Type B pancreatic cell (in vitro differentiated cells): ENCODE measurements at regions not wholly inside any gene's neighbourhood (a gene's known extent, or its start where the extent isn't known, plus 50 kb on each side); places are given as distances from the start of the nearest gene placed in this dataset.

ENCODE experiments used
- DNase-seq: peaks from one replicate; pipeline ENCODE4 v3.0.0; 2021; ENCODE audit warnings: mixed read lengths; ENCODE audit not compliant: unreplicated experiment; ENCODE audit errors: extremely low spot score
- H3K27ac Mint-ChIP-seq: 2 replicates; pipeline ENCODE4 v1.8.0; 2021; ENCODE audit warnings: mild to moderate bottlenecking, mixed read lengths
- H3K27me3 Mint-ChIP-seq: 2 replicates; pipeline ENCODE4 v1.8.0; 2021; ENCODE audit warnings: mixed read lengths
- H3K36me3 Mint-ChIP-seq: 2 replicates; pipeline ENCODE4 v1.8.0; 2021; ENCODE audit warnings: mixed read lengths
- H3K4me1 Mint-ChIP-seq: one replicate; pipeline ENCODE4 v1.8.0; 2021; ENCODE audit warnings: mixed read lengths; ENCODE audit not compliant: unreplicated experiment
- H3K4me3 Mint-ChIP-seq: 2 replicates; pipeline ENCODE4 v1.8.0; 2021; ENCODE audit warnings: mild to moderate bottlenecking, mixed read lengths
- H3K9me3 Mint-ChIP-seq: 2 replicates; pipeline ENCODE4 v1.8.0; 2021; ENCODE audit warnings: mixed read lengths
- TF ChIP-seq, protein P1 (sequence below): fragments of 200-600 bp; sonication (generic); conservative IDR thresholded peaks from 2 replicates; pipeline ENCODE4 v1.5.0; 2021; ENCODE audit warnings: antibody characterized with exemption, mild to moderate bottlenecking

DNA sequence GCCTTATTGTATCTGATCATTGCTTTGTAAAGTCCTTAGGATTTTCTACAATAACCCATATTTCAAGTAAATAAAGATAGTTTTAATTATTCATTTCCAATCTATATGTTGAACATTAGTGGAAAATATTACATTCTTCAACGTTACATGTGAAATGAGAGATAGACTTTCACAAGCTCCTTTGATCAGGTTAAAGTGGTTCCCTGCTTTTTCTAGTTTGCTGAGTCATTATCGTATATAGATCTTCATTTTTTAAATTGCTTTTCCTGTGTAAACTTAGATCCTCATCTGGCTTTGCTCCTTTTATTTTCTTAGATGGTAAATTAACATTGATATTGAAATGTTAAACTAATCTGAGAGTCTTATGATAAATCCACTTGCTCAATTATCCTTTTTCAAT is 599.0 kb downstream of the TRAM1L1 start:
- Mint-ChIP-seq H3K27ac (no peak overlapping the region), H3K9me3 (no peaks in the 10 kb centered on the region), H3K4me3 (no peak overlapping the region)

DNA sequence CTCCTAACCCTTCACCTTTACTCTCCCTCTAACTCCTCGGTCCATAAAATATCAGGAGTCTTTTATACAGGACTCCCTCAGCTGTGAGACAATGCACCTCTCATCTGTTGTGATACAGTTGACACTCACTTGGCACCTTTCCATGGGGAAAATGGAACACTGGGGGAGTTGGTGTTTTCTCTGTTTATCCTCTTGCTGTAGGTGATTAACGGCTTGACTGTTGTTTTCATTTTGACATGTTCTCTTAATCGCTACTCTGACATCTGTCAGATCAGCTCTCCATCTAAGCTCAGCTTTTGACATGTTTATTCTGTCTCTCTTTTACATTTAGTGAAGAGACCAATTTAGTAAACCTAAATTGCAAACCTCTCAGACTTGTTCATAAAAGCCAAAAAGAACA is 604.8 kb downstream of the TRAM1L1 start:
- Mint-ChIP-seq H3K36me3 (no peaks in the 10 kb centered on the region), H3K27me3 (no peaks in the 10 kb centered on the region), H3K27ac (no peak overlapping the region), H3K4me3 (no peak overlapping the region), H3K4me1 (peaks cover 5% of the 10 kb centered on the region), H3K9me3 (no peaks in the 10 kb centered on the region)
- DNase-seq, result no peak
- TF ChIP-seq, protein P1, sequence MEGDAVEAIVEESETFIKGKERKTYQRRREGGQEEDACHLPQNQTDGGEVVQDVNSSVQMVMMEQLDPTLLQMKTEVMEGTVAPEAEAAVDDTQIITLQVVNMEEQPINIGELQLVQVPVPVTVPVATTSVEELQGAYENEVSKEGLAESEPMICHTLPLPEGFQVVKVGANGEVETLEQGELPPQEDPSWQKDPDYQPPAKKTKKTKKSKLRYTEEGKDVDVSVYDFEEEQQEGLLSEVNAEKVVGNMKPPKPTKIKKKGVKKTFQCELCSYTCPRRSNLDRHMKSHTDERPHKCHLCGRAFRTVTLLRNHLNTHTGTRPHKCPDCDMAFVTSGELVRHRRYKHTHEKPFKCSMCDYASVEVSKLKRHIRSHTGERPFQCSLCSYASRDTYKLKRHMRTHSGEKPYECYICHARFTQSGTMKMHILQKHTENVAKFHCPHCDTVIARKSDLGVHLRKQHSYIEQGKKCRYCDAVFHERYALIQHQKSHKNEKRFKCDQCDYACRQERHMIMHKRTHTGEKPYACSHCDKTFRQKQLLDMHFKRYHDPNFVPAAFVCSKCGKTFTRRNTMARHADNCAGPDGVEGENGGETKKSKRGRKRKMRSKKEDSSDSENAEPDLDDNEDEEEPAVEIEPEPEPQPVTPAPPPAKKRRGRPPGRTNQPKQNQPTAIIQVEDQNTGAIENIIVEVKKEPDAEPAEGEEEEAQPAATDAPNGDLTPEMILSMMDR, result no peak

More for the DNA sequence above, 599.0 kb downstream of the TRAM1L1 start:
- H3K27me3 Mint-ChIP-seq, result no peaks in the 10 kb centered on the region
- no peaks in the 10 kb centered on the region for H3K36me3 Mint-ChIP-seq
- TF ChIP-seq, protein P1, result no peak
- no peak for DNase-seq
- H3K4me1 Mint-ChIP-seq, result no peaks in the 10 kb centered on the region

DNA sequence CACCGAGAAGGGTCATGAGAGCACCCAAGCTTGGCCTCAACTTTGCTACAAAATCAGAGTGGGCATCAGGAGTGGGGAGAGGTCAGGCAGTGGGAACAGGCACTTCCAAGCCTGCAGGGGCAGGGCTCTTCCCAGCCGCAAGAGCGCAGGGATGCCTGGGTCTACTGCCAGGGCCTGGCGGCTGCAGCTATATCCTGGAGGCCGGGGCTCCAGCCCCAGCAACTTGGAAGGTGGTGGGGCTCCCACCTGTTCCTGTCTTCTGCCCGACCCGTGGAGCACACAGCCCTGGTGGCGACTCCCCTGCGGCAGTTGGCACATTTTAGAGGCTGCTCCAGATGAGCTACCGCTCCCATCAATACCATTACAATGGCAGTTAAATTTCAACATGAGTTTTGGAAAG is 607.0 kb downstream of the TRAM1L1 start:
- TF ChIP-seq, protein P1, result no peak
- no peaks in the 10 kb centered on the region for H3K36me3 Mint-ChIP-seq
- no peak overlapping the region for H3K27ac Mint-ChIP-seq
- peaks cover 5% of the 10 kb centered on the region for H3K4me1 Mint-ChIP-seq
- H3K27me3 Mint-ChIP-seq, result no peaks in the 10 kb centered on the region
- H3K4me3 Mint-ChIP-seq, result no peak overlapping the region
- no peaks in the 10 kb centered on the region for H3K9me3 Mint-ChIP-seq
- no peak for DNase-seq

DNA sequence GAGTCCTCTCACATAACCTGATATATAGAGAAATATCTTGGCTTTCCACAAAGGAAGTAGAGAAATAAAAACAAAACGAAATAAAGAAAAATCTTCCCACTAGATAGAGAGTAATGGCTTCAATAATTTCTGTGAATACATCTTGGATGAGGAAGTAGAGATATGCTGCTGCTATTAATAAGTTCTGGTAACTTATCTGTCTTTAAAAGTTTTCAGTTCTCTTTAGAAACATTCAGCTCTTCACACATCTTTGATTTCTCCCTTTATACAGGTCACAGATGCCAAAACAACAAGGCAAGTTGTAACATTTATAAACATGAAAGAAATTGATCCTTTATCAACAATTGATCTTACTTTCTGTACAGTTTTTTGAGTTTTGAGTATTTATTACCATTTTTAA is 615.8 kb downstream of the TRAM1L1 start:
- H3K36me3 Mint-ChIP-seq, result no peaks in the 10 kb centered on the region
- no peak overlapping the region for H3K4me3 Mint-ChIP-seq
- TF ChIP-seq, protein P1, result no peak
- no peak overlapping the region for H3K27ac Mint-ChIP-seq
- DNase-seq, result no peak
- no peaks in the 10 kb centered on the region for H3K27me3 Mint-ChIP-seq
- no peaks in the 10 kb centered on the region for H3K9me3 Mint-ChIP-seq
- no peaks in the 10 kb centered on the region for H3K4me1 Mint-ChIP-seq

DNA sequence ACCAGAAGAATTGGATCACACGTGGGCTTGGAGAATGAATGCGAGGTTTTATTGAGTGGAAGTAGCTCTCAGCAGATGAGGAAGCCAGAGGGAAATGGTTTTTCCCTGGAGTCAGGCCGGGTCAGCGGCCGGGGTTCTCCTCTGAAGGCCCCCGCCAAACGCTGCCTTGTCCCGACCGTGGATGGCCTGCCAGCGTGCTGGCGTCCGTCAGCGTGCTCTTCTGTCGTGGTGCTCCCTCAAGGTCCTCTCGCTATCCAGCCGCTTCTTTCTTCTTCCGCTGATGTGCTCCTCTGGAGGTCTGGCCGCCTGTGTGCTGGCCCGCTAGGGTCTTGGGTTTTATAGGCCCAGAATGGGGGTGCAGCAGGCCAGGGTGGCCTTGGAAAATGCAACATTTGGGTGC is 632.2 kb downstream of the TRAM1L1 start:
- TF ChIP-seq, protein P1, result no peak
- H3K36me3 Mint-ChIP-seq, result no peaks in the 10 kb centered on the region
- no peak overlapping the region for H3K27ac Mint-ChIP-seq
- H3K4me3 Mint-ChIP-seq, result no peak overlapping the region
- no peaks in the 10 kb centered on the region for H3K4me1 Mint-ChIP-seq
- DNase-seq, result no peak
- no peaks in the 10 kb centered on the region for H3K27me3 Mint-ChIP-seq
- no peaks in the 10 kb centered on the region for H3K9me3 Mint-ChIP-seq

DNA sequence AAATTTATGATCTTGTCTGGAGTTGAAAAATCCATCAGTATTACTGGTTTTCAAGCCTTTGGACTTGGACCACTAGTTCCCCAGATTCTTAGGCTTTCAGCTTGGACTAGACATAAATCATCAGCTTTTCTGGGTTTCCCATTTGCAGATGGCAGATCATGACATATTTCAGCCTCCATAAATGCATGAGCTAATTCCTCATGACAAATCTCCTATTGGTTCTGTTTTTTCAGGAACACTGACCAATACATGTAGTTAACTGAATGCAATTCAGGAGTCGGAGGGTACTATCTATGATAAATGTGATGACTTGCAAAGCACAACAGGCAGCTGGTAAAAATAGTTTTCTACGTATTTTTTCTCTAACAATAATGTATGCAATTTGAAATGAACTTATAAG is 635.6 kb downstream of the TRAM1L1 start:
- Mint-ChIP-seq H3K4me1 (no peaks in the 10 kb centered on the region), H3K9me3 (no peaks in the 10 kb centered on the region)
- TF ChIP-seq, protein P1, result no peak

More for the DNA sequence above, 635.6 kb downstream of the TRAM1L1 start:
- no peak for DNase-seq
- Mint-ChIP-seq H3K36me3 (no peaks in the 10 kb centered on the region), H3K4me3 (no peak overlapping the region), H3K27me3 (no peaks in the 10 kb centered on the region), H3K27ac (no peak overlapping the region)
